GM12892 (cell line): ENCODE measurements at regions not wholly inside any gene's neighbourhood (a gene's known extent, or its start where the extent isn't known, plus 50 kb on each side); places are given as distances from the start of the nearest gene placed in this dataset.

Source experiments
- DNase-seq: peaks from one replicate; pipeline ENCODE4 v3.0.0; 2011; ENCODE audit not compliant: insufficient read length
- FAIRE-seq: peaks from 2 replicates; lab custom pipeline; 2011; peaks lifted over from hg19 to GRCh38; lab: Jason Lieb, UNC
- POLR2A ChIP-seq: IDR thresholded peaks from 2 replicates; pipeline ENCODE4 v1.6.1; 2011; ENCODE audit warnings: low read depth, low read length, control low read depth
- POLR2AphosphoS5 ChIP-seq: IDR thresholded peaks from 2 replicates; pipeline ENCODE4 v1.6.1; 2011; ENCODE audit warnings: low read depth, low read length, control low read depth
- TAF1 ChIP-seq: IDR thresholded peaks from 2 replicates; pipeline ENCODE4 v1.6.1; 2011; ENCODE audit warnings: low read depth, mild to moderate bottlenecking, control low read depth, low read length, borderline replicate concordance

GRCh38 chr6:22880686-22881433 lies 311.5 kb downstream of the HDGFL1 start:
- no peak for DNase-seq
- no peak for FAIRE-seq
- TF ChIP-seq POLR2AphosphoS5 (no peak), TAF1 (no peak), POLR2A (no peak)

- no peak for FAIRE-seq
- DNase-seq, result no peak
- no peak for TF ChIP-seq TAF1
- no peak for TF ChIP-seq POLR2AphosphoS5
- TF ChIP-seq POLR2A, result no peak
Measured at GRCh38 chr6:22882581-22882980, 313.2 kb downstream of the HDGFL1 start.

GRCh38 chr6:22883061-22883717 lies 313.8 kb downstream of the HDGFL1 start:
- DNase-seq (no peak), FAIRE-seq (no peak)
- TF ChIP-seq POLR2A (no peak), TAF1 (no peak), POLR2AphosphoS5 (no peak)

GRCh38 chr6:22884456-22884855 lies 315.1 kb downstream of the HDGFL1 start:
- no peak for DNase-seq
- no peak for TF ChIP-seq POLR2AphosphoS5
- no peak for TF ChIP-seq TAF1
- TF ChIP-seq POLR2A, result no peak
- no peak for FAIRE-seq

- no peak for FAIRE-seq
- DNase-seq, result no peak
- TF ChIP-seq POLR2A (no peak), POLR2AphosphoS5 (no peak), TAF1 (no peak)
Measured at GRCh38 chr6:22886650-22887581, 317.6 kb downstream of the HDGFL1 start.

- DNase-seq, result no peak
- no peak for TF ChIP-seq POLR2A
- no peak for TF ChIP-seq POLR2AphosphoS5
- TF ChIP-seq TAF1, result no peak
- FAIRE-seq, result no peak
Measured at GRCh38 chr6:22888163-22888752, 318.9 kb downstream of the HDGFL1 start.

GRCh38 chr6:22891934-22892333 lies 322.6 kb downstream of the HDGFL1 start:
- DNase-seq (no peak), FAIRE-seq (no peak)
- TF ChIP-seq POLR2A (no peak), POLR2AphosphoS5 (no peak), TAF1 (no peak)

GRCh38 chr6:22892452-22892851 lies 323.1 kb downstream of the HDGFL1 start:
- no peak for FAIRE-seq
- no peak for TF ChIP-seq POLR2A
- no peak for TF ChIP-seq TAF1
- TF ChIP-seq POLR2AphosphoS5, result no peak
- DNase-seq, result no peak

GRCh38 chr6:22896696-22897095 lies 327.3 kb downstream of the HDGFL1 start:
- FAIRE-seq, result no peak
- TF ChIP-seq POLR2A, result no peak
- no peak for DNase-seq

GRCh38 chr6:22899426-22899825 lies 330.1 kb downstream of the HDGFL1 start:
- TF ChIP-seq TAF1, result no peak
- TF ChIP-seq POLR2AphosphoS5, result no peak
- TF ChIP-seq POLR2A, result no peak
- DNase-seq (no peak), FAIRE-seq (no peak)

GRCh38 chr6:22903826-22904225 lies 334.5 kb downstream of the HDGFL1 start:
- TF ChIP-seq POLR2AphosphoS5, result no peak
- no peak for TF ChIP-seq POLR2A
- TF ChIP-seq TAF1, result no peak
- FAIRE-seq (no peak), DNase-seq (no peak)

GRCh38 chr6:22904431-22904830 lies 335.1 kb downstream of the HDGFL1 start:
- TF ChIP-seq POLR2AphosphoS5, result no peak
- TF ChIP-seq POLR2A, result no peak
- TF ChIP-seq TAF1, result no peak
- no peak for FAIRE-seq
- DNase-seq, result no peak
